ENCODE measurements at regions not wholly inside any gene's neighbourhood (a gene's known extent, or its start where the extent isn't known, plus 50 kb on each side); places are given as distances from the start of the nearest gene placed in this dataset.

GRCh38 chr6:44575644-44576043 is 188.1 kb downstream of the CDC5L start (continued):
- no peak for TF ChIP-seq FOXM1 (IDR thresholded peaks at IDR 0.05; ENCODE audit: low read depth)
- TF ChIP-seq TAF1 (IDR thresholded peaks at IDR 0.05; ENCODE audit: borderline replicate concordance, low read depth, low read length) = no peak
- no peak for TF ChIP-seq IRF3 (IDR thresholded peaks at IDR 0.05; ENCODE audit: low read depth, low read length)
- no peak for TF ChIP-seq GABPA (IDR thresholded peaks at IDR 0.05; ENCODE audit: low read depth)
- no peak for TF ChIP-seq GATA2 (CRISPR knock-in tag; IDR thresholded peaks at IDR 0.05)
- no peak for TF ChIP-seq RCOR1 (IDR thresholded peaks at IDR 0.05; ENCODE audit: low read length)
- no peak for TF ChIP-seq SIN3A (IDR thresholded peaks at IDR 0.05; ENCODE audit: borderline replicate concordance, low read depth, low read length)

- no peaks in the 10 kb centered on the region for H3K9me2 ChIP-seq
- no peak for TF ChIP-seq USF2 (IDR thresholded peaks at IDR 0.05; ENCODE audit: borderline replicate concordance, low read depth, low read length)
- no peak for TF ChIP-seq ELF1 (IDR thresholded peaks at IDR 0.05)
- no peak for TF ChIP-seq TAF1 (IDR thresholded peaks at IDR 0.05; ENCODE audit: borderline replicate concordance, low read depth, low read length)
- no peak for TF ChIP-seq FOXJ3 (CRISPR knock-in tag; IDR thresholded peaks at IDR 0.05)
- no peak for TF ChIP-seq EP300 (IDR thresholded peaks at IDR 0.05; ENCODE audit: borderline replicate concordance in 1 of 2, low read depth in 1 of 2, low read length in 1 of 2)
- no peak for TF ChIP-seq ZBTB33 (IDR thresholded peaks at IDR 0.05; ENCODE audit: borderline replicate concordance, low read depth)
- no peak for TF ChIP-seq RCOR1 (IDR thresholded peaks at IDR 0.05; ENCODE audit: low read length)
- TF ChIP-seq PBX3 (IDR thresholded peaks at IDR 0.05) = no peak
- TF ChIP-seq FOXM1 (IDR thresholded peaks at IDR 0.05; ENCODE audit: low read depth) = no peak
- TF ChIP-seq POLR2AphosphoS5 (IDR thresholded peaks at IDR 0.05; ENCODE audit: low read depth, low read length) = no peak
- no peak for TF ChIP-seq TEAD4 (IDR thresholded peaks at IDR 0.05; ENCODE audit: borderline replicate concordance, insufficient read depth)
- TF ChIP-seq USF1 (IDR thresholded peaks at IDR 0.05; ENCODE audit: borderline replicate concordance, low read depth) = no peak
- no peak for TF ChIP-seq FOSL2 (IDR thresholded peaks at IDR 0.05; ENCODE audit: borderline replicate concordance, low read depth)
- TF ChIP-seq GABPA (IDR thresholded peaks at IDR 0.05; ENCODE audit: low read depth) = no peak
- no peak for TF ChIP-seq JUND (IDR thresholded peaks at IDR 0.05)
- no peak for TF ChIP-seq REST (IDR thresholded peaks at IDR 0.05; ENCODE audit: low read depth, low read length)
- ChIA-PET CTCF (interaction anchor here (0.8 kb wide), 1 partner anchor 18 kb away, joined by 3 read pairs; no protein-coding TSS in a partner anchor), POLR2A (no interaction called here)
- no peak for DNase-seq
- H2AFZ ChIP-seq (ENCODE audit: low read depth) = no peak overlapping the region
- no peak overlapping the region for H3K27ac ChIP-seq (ENCODE audit: low read depth in 2 of 2, low read length in 1 of 2)
- no peak overlapping the region for H3K4me3 ChIP-seq (ENCODE audit: low read depth in 2 of 2, low read length in 1 of 2)
- peaks cover 8% of the 10 kb centered on the region for H3F3A ChIP-seq (replicated peaks; ENCODE audit: insufficient read depth)
- H3K79me2 ChIP-seq (ENCODE audit: insufficient read depth) = no peaks in the 10 kb centered on the region
- H4K20me1 ChIP-seq (ENCODE audit: insufficient read depth) = no peaks in the 10 kb centered on the region
- H3K9ac ChIP-seq = no peak overlapping the region
- no peaks in the 10 kb centered on the region for H3K36me3 ChIP-seq (replicated peaks in 1 of 2; ENCODE audit: control insufficient read depth in 1 of 2, insufficient read depth in 2 of 2, low read length in 1 of 2)
- peaks cover 0 to 5% of the 10 kb centered on the region in 2 experiments; a peak in 1 of 4 replicates for H3K4me1 ChIP-seq (ENCODE audit: control insufficient read depth in 1 of 2, insufficient read depth in 2 of 2, low read depth in 1 of 2, low read length in 1 of 2)
- 27% methylated on average over 1 of the region's 1 CpG for WGBS (ENCODE audit: low lambda C conversion rate)
- H3K27me3 ChIP-seq (ENCODE audit: insufficient read depth) = no peaks in the 10 kb centered on the region
- H3K9me3 ChIP-seq = no peaks in the 10 kb centered on the region
- H3K4me2 ChIP-seq = no peak overlapping the region
These were observed 188.7 kb downstream of the CDC5L start for GRCh38 chr6:44576132-44576631.

All from SK-N-SH (cell line).